SU-DHL-6 (cell line): ENCODE measurements at regions not wholly inside any gene's neighbourhood (a gene's known extent, or its start where the extent isn't known, plus 50 kb on each side); places are given as distances from the start of the nearest gene placed in this dataset.

ENCODE experiments used
- H2AFZ ChIP-seq: fragments of 200-600 bp; sonication (generic); 2 replicates; pipeline ENCODE4 v1.6.1; 2014; ENCODE audit warnings: low read depth, mild to moderate bottlenecking, moderate library complexity, mixed read lengths, antibody characterized with exemption, low read length; ENCODE audit not compliant: severe bottlenecking
- H3F3A ChIP-seq: fragments of 200-600 bp; shearing (Covaris generic); 2 replicates; pipeline ENCODE4 v1.6.0; 2016; ENCODE audit warnings: antibody characterized with exemption, mild to moderate bottlenecking; ENCODE audit not compliant: insufficient read depth
- H3K27ac ChIP-seq: fragments of 200-600 bp; sonication (generic); 2 replicates; pipeline ENCODE4 v1.5.1; 2016; ENCODE audit warnings: low read depth, mild to moderate bottlenecking, low read length, moderate library complexity, mixed read lengths
- H3K27me3 ChIP-seq: fragments of 200-600 bp; sonication (generic), shearing (Covaris generic); 2 replicates; pipeline ENCODE4 v1.6.0; 2014; ENCODE audit warnings: mild to moderate bottlenecking, low read length
- H3K36me3 ChIP-seq: fragments of 200-600 bp; sonication (generic); 2 replicates; pipeline ENCODE4 v1.6.1; 2014; ENCODE audit warnings: mild to moderate bottlenecking, low read length, mixed read lengths
- H3K4me2 ChIP-seq: fragments of 300-600, 200-600 bp; shearing (Covaris generic), sonication (generic); 2 replicates; pipeline ENCODE4 v1.6.0; 2014; ENCODE audit warnings: low read length, low read depth, mild to moderate bottlenecking; ENCODE audit not compliant: poor library complexity, severe bottlenecking
- H3K4me3 ChIP-seq: fragments of 200-600 bp; sonication (generic); 2 replicates; pipeline ENCODE4 v1.5.1; 2014; ENCODE audit warnings: antibody characterized with exemption, low read length, mild to moderate bottlenecking, mixed read lengths; ENCODE audit not compliant: insufficient read depth, poor library complexity, severe bottlenecking
- H3K79me2 ChIP-seq: fragments of 200-600 bp; sonication (generic); 2 replicates; pipeline ENCODE4 v1.6.1; 2014; ENCODE audit warnings: mild to moderate bottlenecking, low read length, moderate library complexity; ENCODE audit not compliant: insufficient read depth
- H3K9ac ChIP-seq: fragments of 200-600 bp; sonication (generic); 2 replicates; pipeline ENCODE4 v1.7.0; 2014; ENCODE audit warnings: mild to moderate bottlenecking, low read length
- H3K9me2 ChIP-seq: fragments of 200-600 bp; sonication (generic); replicated peaks from 2 replicates; pipeline ENCODE4 v1.6.1; 2014; ENCODE audit warnings: low read length; ENCODE audit not compliant: insufficient read depth
- H3K9me3 ChIP-seq: fragments of 200-600 bp; sonication (generic); 2 replicates; pipeline ENCODE4 v1.6.1; 2014; ENCODE audit warnings: low read length, mixed read lengths; ENCODE audit not compliant: insufficient read depth
- H4K20me1 ChIP-seq: fragments of 200-600 bp; sonication (generic); 2 replicates; pipeline ENCODE4 v1.6.1; 2014; ENCODE audit warnings: low read depth, mild to moderate bottlenecking, antibody characterized with exemption, low read length, moderate library complexity, mixed read lengths
- EZH2phosphoT487 ChIP-seq: fragments of 200-600 bp; sonication (generic), shearing (Covaris generic); conservative IDR thresholded peaks from 2 replicates; pipeline ENCODE4 v1.6.1; 2018; ENCODE audit warnings: mild to moderate bottlenecking, antibody characterized with exemption, low read length, moderate library complexity, mixed read lengths
- TF ChIP-seq, protein P1 (sequence below): fragments of 200-600 bp; sonication (generic); IDR thresholded peaks from one replicate; pipeline ENCODE4 v1.5.1; 2017; ENCODE audit warnings: antibody characterized with exemption, mild to moderate bottlenecking, low read length, moderate library complexity; ENCODE audit not compliant: insufficient read depth, poor library complexity, severe bottlenecking

DNA sequence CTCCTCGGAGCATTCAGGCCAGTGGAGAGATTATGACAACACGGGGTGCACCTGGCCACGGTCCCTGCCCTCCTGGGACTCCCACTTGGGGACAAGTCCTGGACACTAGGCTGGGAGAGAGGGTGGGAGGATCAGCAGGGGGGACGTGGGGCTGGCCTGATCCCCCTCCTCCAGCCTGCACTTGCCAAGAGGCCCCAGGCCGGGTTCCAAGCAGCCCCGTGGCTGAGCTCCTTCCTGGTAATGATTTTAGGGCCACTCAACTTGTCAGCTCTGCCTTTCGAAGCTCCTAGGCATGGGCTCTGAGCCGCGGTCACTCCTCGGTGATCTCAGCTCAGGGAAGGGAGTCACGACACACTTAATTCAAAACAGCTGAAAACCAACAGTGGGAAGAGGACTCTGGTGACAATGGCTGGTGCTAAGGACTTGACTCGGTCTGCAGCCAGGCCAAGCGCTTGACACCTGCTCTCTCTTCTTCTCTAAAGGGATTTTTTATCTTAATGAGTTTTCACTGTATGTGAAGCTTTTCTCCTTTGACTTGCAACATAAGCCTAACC lies 161.7 kb downstream of the BMP7 start:
- Histone ChIP-seq H4K20me1 (no peaks in the 10 kb centered on the region), H3K9me3 (no peaks in the 10 kb centered on the region), H2AFZ (no peak overlapping the region), H3F3A (no peaks in the 10 kb centered on the region), H3K4me2 (no peak overlapping the region), H3K27ac (no peak overlapping the region), H3K36me3 (no peaks in the 10 kb centered on the region), H3K9ac (no peak overlapping the region), H3K4me3 (no peak overlapping the region), H3K27me3 (no peaks in the 10 kb centered on the region), H3K9me2 (no peaks in the 10 kb centered on the region), H3K79me2 (no peaks in the 10 kb centered on the region)
- TF ChIP-seq, protein P1, sequence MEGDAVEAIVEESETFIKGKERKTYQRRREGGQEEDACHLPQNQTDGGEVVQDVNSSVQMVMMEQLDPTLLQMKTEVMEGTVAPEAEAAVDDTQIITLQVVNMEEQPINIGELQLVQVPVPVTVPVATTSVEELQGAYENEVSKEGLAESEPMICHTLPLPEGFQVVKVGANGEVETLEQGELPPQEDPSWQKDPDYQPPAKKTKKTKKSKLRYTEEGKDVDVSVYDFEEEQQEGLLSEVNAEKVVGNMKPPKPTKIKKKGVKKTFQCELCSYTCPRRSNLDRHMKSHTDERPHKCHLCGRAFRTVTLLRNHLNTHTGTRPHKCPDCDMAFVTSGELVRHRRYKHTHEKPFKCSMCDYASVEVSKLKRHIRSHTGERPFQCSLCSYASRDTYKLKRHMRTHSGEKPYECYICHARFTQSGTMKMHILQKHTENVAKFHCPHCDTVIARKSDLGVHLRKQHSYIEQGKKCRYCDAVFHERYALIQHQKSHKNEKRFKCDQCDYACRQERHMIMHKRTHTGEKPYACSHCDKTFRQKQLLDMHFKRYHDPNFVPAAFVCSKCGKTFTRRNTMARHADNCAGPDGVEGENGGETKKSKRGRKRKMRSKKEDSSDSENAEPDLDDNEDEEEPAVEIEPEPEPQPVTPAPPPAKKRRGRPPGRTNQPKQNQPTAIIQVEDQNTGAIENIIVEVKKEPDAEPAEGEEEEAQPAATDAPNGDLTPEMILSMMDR: no peak
- no peak for TF ChIP-seq EZH2phosphoT487

GRCh38 chr20:57106030-57106682 lies 160.3 kb downstream of the BMP7 start:
- Histone ChIP-seq H3K4me2 (peak overlapping the region; percentile 51), H3K9ac (peak overlapping the region; percentile 38; the same call in 1 of the 2 replicates), H3F3A (no peaks in the 10 kb centered on the region), H2AFZ (peak overlapping the region; percentile 97), H3K9me3 (no peaks in the 10 kb centered on the region), H3K27ac (no peak overlapping the region), H3K36me3 (no peaks in the 10 kb centered on the region), H3K79me2 (no peaks in the 10 kb centered on the region), H4K20me1 (no peaks in the 10 kb centered on the region), H3K27me3 (no peaks in the 10 kb centered on the region), H3K4me3 (no peak overlapping the region), H3K9me2 (no peaks in the 10 kb centered on the region)
- TF ChIP-seq EZH2phosphoT487: no peak
- TF ChIP-seq, protein P1: no peak

GRCh38 chr20:57106692-57107091 lies 159.7 kb downstream of the BMP7 start:
- no peak overlapping the region for H3K4me3 ChIP-seq
- H2AFZ ChIP-seq: peak overlapping the region; percentile 97
- H3K27ac ChIP-seq: no peak overlapping the region
- TF ChIP-seq, protein P1: no peak
- TF ChIP-seq EZH2phosphoT487: no peak
- H3K4me2 ChIP-seq: peak overlapping the region; percentile 51
- no peaks in the 10 kb centered on the region for H3K9me3 ChIP-seq
- H3K79me2 ChIP-seq: no peaks in the 10 kb centered on the region
- no peaks in the 10 kb centered on the region for H4K20me1 ChIP-seq
- H3K9me2 ChIP-seq: no peaks in the 10 kb centered on the region
- H3K27me3 ChIP-seq: no peaks in the 10 kb centered on the region
- H3K36me3 ChIP-seq: no peaks in the 10 kb centered on the region
- no peaks in the 10 kb centered on the region for H3F3A ChIP-seq
- no peak overlapping the region for H3K9ac ChIP-seq
